Astrocyte of the spinal cord (primary cell): ENCODE measurements at regions not wholly inside any gene's neighbourhood (a gene's known extent, or its start where the extent isn't known, plus 50 kb on each side); places are given as distances from the start of the nearest gene placed in this dataset.

ENCODE experiments used
- DNase-seq: peaks from one replicate; pipeline ENCODE4 v3.0.0; 2011; ENCODE audit warnings: low read depth, low spot score
- H3K4me3 ChIP-seq: 2 replicates; pipeline ENCODE4 v1.5.1; 2011; ENCODE audit warnings: low read depth, mild to moderate bottlenecking, low read length, moderate library complexity
- in situ Hi-C: cut with HindIII; loops from 2 replicates; pipeline ENCODE4 v1.10.0; 2017; ENCODE audit warnings: low sequenced_read_pairs
- TF ChIP-seq, protein P1 (sequence below): IDR thresholded peaks from 2 replicates; pipeline ENCODE4 v1.5.1; 2012; ENCODE audit warnings: low read depth, mild to moderate bottlenecking, low read length, inconsistent platforms

DNA sequence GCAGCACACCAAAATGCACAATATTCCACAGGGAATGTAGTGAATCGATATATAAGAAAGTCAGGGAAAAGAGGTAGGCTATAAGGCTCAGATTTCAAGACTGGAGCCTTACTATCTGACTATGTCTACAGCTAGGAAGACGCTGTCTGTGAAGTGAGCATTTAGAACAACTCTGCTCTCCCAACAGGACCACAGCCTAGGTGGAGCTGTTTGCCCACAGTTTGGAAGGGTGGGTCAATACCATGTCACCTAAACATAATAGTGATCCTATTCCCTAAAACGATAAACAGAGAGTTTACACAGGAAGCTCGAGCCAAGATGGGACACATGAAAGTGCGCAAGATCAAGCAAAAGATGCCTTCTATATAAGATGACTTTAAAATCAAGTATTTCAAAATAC lies 2486.0 kb upstream of the PCDH20 start:
- TF ChIP-seq, protein P1, sequence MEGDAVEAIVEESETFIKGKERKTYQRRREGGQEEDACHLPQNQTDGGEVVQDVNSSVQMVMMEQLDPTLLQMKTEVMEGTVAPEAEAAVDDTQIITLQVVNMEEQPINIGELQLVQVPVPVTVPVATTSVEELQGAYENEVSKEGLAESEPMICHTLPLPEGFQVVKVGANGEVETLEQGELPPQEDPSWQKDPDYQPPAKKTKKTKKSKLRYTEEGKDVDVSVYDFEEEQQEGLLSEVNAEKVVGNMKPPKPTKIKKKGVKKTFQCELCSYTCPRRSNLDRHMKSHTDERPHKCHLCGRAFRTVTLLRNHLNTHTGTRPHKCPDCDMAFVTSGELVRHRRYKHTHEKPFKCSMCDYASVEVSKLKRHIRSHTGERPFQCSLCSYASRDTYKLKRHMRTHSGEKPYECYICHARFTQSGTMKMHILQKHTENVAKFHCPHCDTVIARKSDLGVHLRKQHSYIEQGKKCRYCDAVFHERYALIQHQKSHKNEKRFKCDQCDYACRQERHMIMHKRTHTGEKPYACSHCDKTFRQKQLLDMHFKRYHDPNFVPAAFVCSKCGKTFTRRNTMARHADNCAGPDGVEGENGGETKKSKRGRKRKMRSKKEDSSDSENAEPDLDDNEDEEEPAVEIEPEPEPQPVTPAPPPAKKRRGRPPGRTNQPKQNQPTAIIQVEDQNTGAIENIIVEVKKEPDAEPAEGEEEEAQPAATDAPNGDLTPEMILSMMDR: no peak
- DNase-seq: no peak
- in situ Hi-C loops: no loop called here
- H3K4me3 ChIP-seq: no peak overlapping the region

DNA sequence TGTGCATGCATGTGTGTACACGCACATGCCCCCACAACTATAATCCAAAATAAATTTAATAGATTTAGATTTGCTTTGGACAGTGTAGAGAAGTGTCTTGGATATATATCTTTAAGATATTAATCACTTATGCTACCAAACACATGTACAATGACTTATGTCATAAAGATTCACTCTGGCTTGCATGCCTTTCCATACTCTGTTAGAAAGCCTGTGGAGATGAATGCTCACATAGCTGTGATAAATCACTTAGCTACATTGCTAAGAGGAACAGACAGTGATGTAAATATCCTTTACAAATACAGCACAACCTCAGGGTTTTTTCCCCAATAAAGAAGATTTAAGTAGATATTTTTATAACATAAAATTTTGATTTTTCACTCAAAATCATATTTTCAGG lies 2484.8 kb upstream of the PCDH20 start:
- no peak overlapping the region for H3K4me3 ChIP-seq
- no peak for DNase-seq
- in situ Hi-C loops: no loop called here
- TF ChIP-seq, protein P1: no peak

DNA sequence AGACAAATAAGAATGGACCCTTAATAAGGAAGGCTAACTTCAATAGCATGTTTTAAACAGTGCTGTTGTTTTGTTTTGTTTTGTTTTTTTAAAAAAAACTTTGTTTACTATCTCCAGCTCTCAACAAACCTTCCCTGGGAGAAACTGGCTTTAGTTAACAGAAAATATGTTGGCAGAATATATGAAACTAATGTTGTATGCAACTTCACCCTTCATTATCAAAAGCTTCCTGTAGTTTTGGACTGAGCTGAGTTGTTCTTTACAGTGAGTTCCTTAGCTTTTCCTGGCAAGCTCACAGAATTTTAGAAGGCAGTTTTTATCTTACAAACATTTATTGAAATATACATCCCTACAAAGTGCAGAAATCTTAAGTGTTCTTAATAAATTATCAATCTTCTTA lies 2480.7 kb upstream of the PCDH20 start:
- H3K4me3 ChIP-seq: no peak overlapping the region
- TF ChIP-seq, protein P1: no peak
- DNase-seq: no peak
- in situ Hi-C loops: no loop called here

DNA sequence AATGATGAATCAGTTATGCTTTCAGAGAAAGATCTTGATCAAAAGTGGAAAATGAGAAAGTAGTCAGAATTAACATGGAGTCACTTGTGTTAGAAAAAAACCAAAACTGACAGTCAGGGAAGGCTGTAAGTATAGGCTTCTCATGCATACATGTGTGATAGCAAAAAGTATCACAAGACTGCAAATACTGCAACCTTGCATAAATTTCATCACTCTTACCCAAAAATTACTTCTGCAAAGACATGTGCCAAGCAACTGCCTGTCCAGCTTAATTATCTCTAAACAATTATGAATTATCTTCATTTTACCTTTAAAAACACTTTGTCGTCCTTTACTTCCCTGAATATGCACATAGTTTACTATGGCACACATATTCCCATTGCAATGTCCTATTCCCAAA lies 2466.4 kb upstream of the PCDH20 start:
- TF ChIP-seq, protein P1: no peak
- H3K4me3 ChIP-seq: no peak overlapping the region
- no peak for DNase-seq
- in situ Hi-C loops: no loop called here

DNA sequence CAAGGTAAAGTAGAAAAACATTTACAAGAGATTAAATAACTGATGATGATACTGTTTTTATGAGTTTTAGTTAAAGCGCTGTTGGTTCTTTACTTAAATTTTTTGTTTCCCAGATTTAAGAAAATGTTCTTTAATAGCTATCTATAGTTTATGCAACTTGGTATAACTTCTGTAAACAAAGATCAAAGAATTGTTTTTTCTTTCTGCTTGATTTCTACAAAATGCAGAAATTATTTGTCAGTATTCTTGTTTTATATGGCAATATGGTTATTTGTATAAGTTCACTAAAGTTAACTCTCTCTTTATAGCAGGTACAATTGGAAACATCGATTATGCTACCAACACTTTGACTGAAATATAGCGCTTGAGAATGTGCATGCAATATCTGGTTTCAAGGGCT lies 2465.1 kb upstream of the PCDH20 start:
- H3K4me3 ChIP-seq: no peak overlapping the region
- DNase-seq: no peak
- TF ChIP-seq, protein P1: no peak
- in situ Hi-C loops: no loop called here

DNA sequence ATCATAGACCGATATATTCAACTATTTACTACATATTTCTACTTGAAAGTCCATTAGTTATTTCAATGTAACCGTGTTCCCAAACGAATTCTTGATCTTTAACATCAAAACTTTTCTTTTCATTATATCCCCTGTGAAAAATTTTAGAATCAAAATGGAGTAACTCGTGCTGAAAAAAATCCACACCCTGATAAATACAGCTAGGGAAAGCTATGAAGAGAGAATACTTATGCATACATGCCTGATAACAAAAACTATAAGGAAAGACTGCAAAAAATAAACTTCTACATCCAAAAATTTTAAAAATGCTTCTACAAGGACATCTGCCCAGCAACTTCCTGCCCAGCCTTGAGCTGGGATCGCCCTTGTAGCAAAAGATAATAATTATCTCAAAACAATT lies 2458.3 kb upstream of the PCDH20 start:
- no peak overlapping the region for H3K4me3 ChIP-seq
- no peak for DNase-seq
- in situ Hi-C loops: no loop called here
- TF ChIP-seq, protein P1: no peak
